ENCODE measurements at regions not wholly inside any gene's neighbourhood (a gene's known extent, or its start where the extent isn't known, plus 50 kb on each side); places are given as distances from the start of the nearest gene placed in this dataset.

GRCh38 chr14:84074626-84075025 lies 1455.3 kb upstream of the FLRT2 start:
- no peak for TF ChIP-seq CTCF (conservative IDR thresholded peaks at IDR 0.05; ENCODE audit: low read length)
- TF ChIP-seq EZH2phosphoT487 (IDR thresholded peaks at IDR 0.05; ENCODE audit: borderline replicate concordance, low read depth, low read length): no peak

All from OCI-LY7 (cell line).